Esophagus squamous epithelium (tissue), 4 donors: ENCODE measurements at regions not wholly inside any gene's neighbourhood (a gene's known extent, or its start where the extent isn't known, plus 50 kb on each side); places are given as distances from the start of the nearest gene placed in this dataset.

Experiments used
- POLR2A ChIP-seq, 4 donors: fragments of 450-650 bp; IDR thresholded peaks; one replicate each; pipeline ENCODE4 v1.6.1; 2017; ENCODE audit warnings: antibody characterized with exemption in 4 of 4, mild to moderate bottlenecking in 4 of 4, moderate library complexity in 3 of 4
- TF ChIP-seq, protein P1 (sequence below), 6 experiments: fragments of 450-650 bp in 4 of 6; fragments of 200-600 bp in 2 of 6; sonication (generic) in 2 of 6; IDR thresholded peaks; one replicate each; pipeline ENCODE4 v1.5.1; 2016 to 2019; ENCODE audit warnings: antibody characterized with exemption in 6 of 6, mild to moderate bottlenecking in 4 of 6, moderate library complexity in 4 of 6

DNA sequence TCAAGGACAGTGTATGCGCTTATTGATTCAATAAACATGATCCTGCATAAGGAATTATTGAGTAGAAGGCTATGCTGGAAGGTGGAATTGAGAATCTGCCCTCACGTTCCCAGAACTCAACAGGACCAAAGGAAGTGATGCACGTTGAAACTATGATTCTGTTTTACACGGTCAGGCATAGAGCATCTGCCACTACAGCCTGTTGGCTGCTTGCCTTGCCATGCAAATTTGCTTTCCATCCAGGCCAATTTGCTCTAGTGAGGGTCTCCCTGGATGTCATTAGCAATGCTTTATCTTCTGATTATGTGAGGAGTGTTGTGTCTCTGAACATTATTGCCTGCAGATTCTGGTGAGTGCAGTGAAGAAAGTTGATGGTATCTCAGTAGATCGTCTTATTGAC, 132.9 kb downstream of the ADRA2A start:
- TF ChIP-seq, protein P1, sequence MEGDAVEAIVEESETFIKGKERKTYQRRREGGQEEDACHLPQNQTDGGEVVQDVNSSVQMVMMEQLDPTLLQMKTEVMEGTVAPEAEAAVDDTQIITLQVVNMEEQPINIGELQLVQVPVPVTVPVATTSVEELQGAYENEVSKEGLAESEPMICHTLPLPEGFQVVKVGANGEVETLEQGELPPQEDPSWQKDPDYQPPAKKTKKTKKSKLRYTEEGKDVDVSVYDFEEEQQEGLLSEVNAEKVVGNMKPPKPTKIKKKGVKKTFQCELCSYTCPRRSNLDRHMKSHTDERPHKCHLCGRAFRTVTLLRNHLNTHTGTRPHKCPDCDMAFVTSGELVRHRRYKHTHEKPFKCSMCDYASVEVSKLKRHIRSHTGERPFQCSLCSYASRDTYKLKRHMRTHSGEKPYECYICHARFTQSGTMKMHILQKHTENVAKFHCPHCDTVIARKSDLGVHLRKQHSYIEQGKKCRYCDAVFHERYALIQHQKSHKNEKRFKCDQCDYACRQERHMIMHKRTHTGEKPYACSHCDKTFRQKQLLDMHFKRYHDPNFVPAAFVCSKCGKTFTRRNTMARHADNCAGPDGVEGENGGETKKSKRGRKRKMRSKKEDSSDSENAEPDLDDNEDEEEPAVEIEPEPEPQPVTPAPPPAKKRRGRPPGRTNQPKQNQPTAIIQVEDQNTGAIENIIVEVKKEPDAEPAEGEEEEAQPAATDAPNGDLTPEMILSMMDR (IDR thresholded peaks at IDR 0.05) = no peak
- no peak for TF ChIP-seq POLR2A (IDR thresholded peaks at IDR 0.05)
